A549 (cell line): ENCODE measurements at regions not wholly inside any gene's neighbourhood (a gene's known extent, or its start where the extent isn't known, plus 50 kb on each side); places are given as distances from the start of the nearest gene placed in this dataset.
A peak's percentile ranks its signal among the peaks of the same experiment; 100 is the strongest.

Source experiments
- ATAC-seq, 2 experiments: fragments of 200-7000 bp in 1 of 2; fragments of >200 bp in 1 of 2; cut with Nextera tagmentation in 1 of 2; cut with Tn5 transposase in 1 of 2; 3 replicates each; pipeline versions ENCODE4 v1.8.0 to v1.9.1; 2018 to 2020; ENCODE audit warnings: mild to moderate bottlenecking in 1 of 2, moderate library complexity in 1 of 2
- CTCF ChIA-PET: fragments of 300-600 bp; sonication (Branson Sonifier 250); formaldehyde crosslinking; extraction: SDS; loops from one replicate; lab custom pipeline; 2021; ENCODE audit warnings: antibody characterized with exemption, inconsistent platforms; lab: Yijun Ruan, JAX
- POLR2A ChIA-PET: fragments of 350-600 bp; formaldehyde crosslinking; extraction: SDS; loops from one replicate; lab custom pipeline; 2021; ENCODE audit warnings: antibody characterized with exemption, inconsistent platforms; lab: Yijun Ruan, JAX
- DNase-seq, 2 experiments: peaks; one replicate each; pipeline versions ENCODE4 v3.0.0 to v3.0.0-alpha.2; 2011 to 2016; ENCODE audit warnings: low read depth in 1 of 2, low spot score in 1 of 2
- FAIRE-seq: peaks from 2 replicates; lab custom pipeline; 2011; peaks lifted over from hg19 to GRCh38; lab: Jason Lieb, UNC
- H3K27ac ChIP-seq, 2 experiments: fragments of >200 bp; sonication (Bioruptor Twin); formaldehyde crosslinking; 3 replicates each; pipeline ENCODE4 v1.5.1; 2016 to 2017
- H3K4me1 ChIP-seq: fragments of >200 bp; sonication (Bioruptor Twin); formaldehyde crosslinking; 3 replicates; pipeline ENCODE4 v1.6.1; 2016
- H3K4me2 ChIP-seq: fragments of >200 bp; sonication (Bioruptor Twin); formaldehyde crosslinking; 3 replicates; pipeline ENCODE4 v1.6.1; 2016
- H3K4me3 ChIP-seq: fragments of >200 bp; sonication (Bioruptor Twin); formaldehyde crosslinking; 3 replicates; pipeline ENCODE4 v1.5.1; 2016
- H3K9me3 ChIP-seq: fragments of >200 bp; sonication (Bioruptor Twin); formaldehyde crosslinking; 3 replicates; pipeline ENCODE4 v1.6.1; 2016
- BCL3 ChIP-seq: fragments of >200 bp; sonication (Bioruptor Twin); formaldehyde crosslinking; IDR thresholded peaks from 3 replicates; pipeline ENCODE4 v1.6.1; 2016
- BHLHE40 ChIP-seq: IDR thresholded peaks from 2 replicates; pipeline ENCODE4 v1.6.1; 2012; ENCODE audit warnings: low read depth, low read length, inconsistent platforms
- CBX2 ChIP-seq: fragments of 200-600 bp; sonication (generic); IDR thresholded peaks from 2 replicates; pipeline ENCODE4 v1.6.1; 2016; ENCODE audit warnings: low read depth, mild to moderate bottlenecking, borderline replicate concordance
- CBX8 ChIP-seq: fragments of 200-600 bp; sonication (generic); IDR thresholded peaks from 2 replicates; pipeline ENCODE4 v1.6.1; 2016
- CEBPB ChIP-seq, 2 experiments: fragments of >200 bp in 1 of 2; sonication (Bioruptor Twin) in 1 of 2; formaldehyde crosslinking in 1 of 2; IDR thresholded peaks; 2 replicates each; pipeline ENCODE4 v1.6.1; 2012 to 2016
- CHD4 ChIP-seq: fragments of 200-600 bp; sonication (generic); IDR thresholded peaks from 2 replicates; pipeline ENCODE4 v1.6.1; 2016; ENCODE audit warnings: antibody characterized with exemption, mild to moderate bottlenecking, borderline replicate concordance
- CTCF ChIP-seq: fragments of >200 bp; sonication (Bioruptor Twin); formaldehyde crosslinking; IDR thresholded peaks from 3 replicates; pipeline ENCODE4 v1.5.1; 2016
- EHF ChIP-seq: fragments of 250-450 bp; sonication (Bioruptor Pico); IDR thresholded peaks from 2 replicates; pipeline ENCODE4 v1.5.0; 2020; ENCODE audit warnings: mild to moderate bottlenecking
- EHMT2 ChIP-seq: fragments of 200-600 bp; sonication (generic); IDR thresholded peaks from 2 replicates; pipeline ENCODE4 v1.6.1; 2016; ENCODE audit warnings: antibody characterized with exemption, low read depth, mild to moderate bottlenecking, moderate library complexity
- FOSB ChIP-seq: fragments of 250-450 bp; sonication (Bioruptor Pico); IDR thresholded peaks from 2 replicates; pipeline ENCODE4 v1.5.0; 2020; ENCODE audit warnings: mild to moderate bottlenecking, moderate library complexity
- FOSL2 ChIP-seq, 2 experiments: fragments of 450-650 bp in 1 of 2; fragments of >200 bp in 1 of 2; sonication (Bioruptor Twin) in 1 of 2; formaldehyde crosslinking; IDR thresholded peaks; 2 replicates each; pipeline versions ENCODE4 v1.5.0 to v1.6.1; 2016 to 2020; ENCODE audit warnings: mild to moderate bottlenecking in 1 of 2, moderate library complexity in 1 of 2
- HDAC2 ChIP-seq: fragments of 200-600 bp; sonication (generic); IDR thresholded peaks from 2 replicates; pipeline ENCODE4 v1.6.1; 2016
- HES2 ChIP-seq: fragments of >200 bp; sonication (Bioruptor Twin); formaldehyde crosslinking; IDR thresholded peaks from 2 replicates; pipeline ENCODE4 v1.6.1; 2016
- HOXA7 ChIP-seq: fragments of 250-450 bp; sonication (Bioruptor Pico); IDR thresholded peaks from 2 replicates; pipeline ENCODE4 v1.5.0; 2020; ENCODE audit warnings: mild to moderate bottlenecking, moderate library complexity
- HOXB5 ChIP-seq: fragments of 250-450 bp; sonication (Bioruptor Pico); IDR thresholded peaks from 2 replicates; pipeline ENCODE4 v1.5.0; 2020; ENCODE audit warnings: mild to moderate bottlenecking, moderate library complexity
- KDM1A ChIP-seq: fragments of 200-600 bp; sonication (generic); IDR thresholded peaks from 2 replicates; pipeline ENCODE4 v1.6.1; 2016; ENCODE audit warnings: low read depth, mild to moderate bottlenecking
- KDM5A ChIP-seq: fragments of 200-600 bp; sonication (generic); IDR thresholded peaks from 2 replicates; pipeline ENCODE4 v1.6.1; 2016; ENCODE audit warnings: antibody characterized with exemption, mild to moderate bottlenecking
- MAFK ChIP-seq: fragments of 450-650 bp; IDR thresholded peaks from 2 replicates; pipeline ENCODE4 v1.6.1; 2014; ENCODE audit not compliant: partially characterized antibody
- NFE2L2 ChIP-seq: fragments of 150-350 bp; conservative IDR thresholded peaks from 2 replicates; pipeline ENCODE4 v1.6.1; 2014; ENCODE audit warnings: low read length
- NPAS2 ChIP-seq: fragments of 250-450 bp; sonication (Bioruptor Pico); IDR thresholded peaks from 2 replicates; pipeline ENCODE4 v1.8.0; 2022; ENCODE audit warnings: mild to moderate bottlenecking, moderate library complexity, borderline replicate concordance
- NR3C1 ChIP-seq: fragments of >200 bp; sonication (Bioruptor Twin); formaldehyde crosslinking; IDR thresholded peaks from 3 replicates; pipeline ENCODE4 v1.6.1; 2017
- RCOR1 ChIP-seq: fragments of 150-350 bp; IDR thresholded peaks from 2 replicates; pipeline ENCODE4 v1.6.1; 2014; ENCODE audit warnings: antibody characterized with exemption, low read length, low read depth
- RNF2 ChIP-seq: fragments of 200-600 bp; sonication (generic); IDR thresholded peaks from 2 replicates; pipeline ENCODE4 v1.6.1; 2016; ENCODE audit warnings: low read depth, mild to moderate bottlenecking, antibody characterized with exemption, moderate library complexity, borderline replicate concordance
- TFCP2L1 ChIP-seq: fragments of 250-450 bp; sonication (Bioruptor Pico); IDR thresholded peaks from 2 replicates; pipeline ENCODE4 v1.5.0; 2021; ENCODE audit warnings: mild to moderate bottlenecking
- TP53 ChIP-seq: fragments of 250-450 bp; sonication (Bioruptor Pico); IDR thresholded peaks from 2 replicates; pipeline ENCODE4 v1.5.0; 2021; ENCODE audit warnings: mild to moderate bottlenecking, moderate library complexity
- USF2 ChIP-seq: fragments of 450-650 bp; IDR thresholded peaks from 2 replicates; pipeline ENCODE4 v1.6.1; 2014; ENCODE audit warnings: antibody characterized with exemption
- ZFP36 ChIP-seq: fragments of 450-650 bp; IDR thresholded peaks from 2 replicates; pipeline ENCODE4 v1.6.1; 2014; ENCODE audit warnings: borderline replicate concordance; ENCODE audit not compliant: partially characterized antibody
- WGBS: methylation state at CpG from one replicate; pipeline ENCODE4 v1.1.6; 2017; ENCODE audit errors: missing lambda C conversion rate; 5-methylcytosine and 5-hydroxymethylcytosine counted together

- TF ChIP-seq FOSB (CRISPR knock-in tag) (no peak), BHLHE40 (no peak)
Observed at GRCh38 chr13:74325106-74325505, 190.9 kb upstream of the KLF12 start (continued).

- no peak for TF ChIP-seq NR3C1
- no peak for TF ChIP-seq CTCF
- no peak for TF ChIP-seq RNF2
- TF ChIP-seq NPAS2 (CRISPR knock-in tag), result no peak
- no peak for TF ChIP-seq RCOR1
- no peak for TF ChIP-seq BCL3
- TF ChIP-seq CEBPB (IDR thresholded peaks at IDR 0.05), result no peak
- no peak for TF ChIP-seq HOXA7 (CRISPR knock-in tag)
- no peak for TF ChIP-seq HES2
- TF ChIP-seq KDM1A, result no peak
- no peak for TF ChIP-seq EHF (CRISPR knock-in tag)
- no peak for TF ChIP-seq EHMT2
- TF ChIP-seq CBX2, result no peak
- TF ChIP-seq, all 56 proteins: peak for 0
- ChIA-PET CTCF (no interaction called here), POLR2A (no interaction called here)
- Histone ChIP-seq H3K4me2 (no peak overlapping the region), H3K27ac (no peak overlapping the region), H3K4me1 (no peaks in the 10 kb centered on the region), H3K9me3 (no peaks in the 10 kb centered on the region), H3K4me3 (no peak overlapping the region)
- DNase-seq, result no peak
- no peak for ATAC-seq
- FAIRE-seq, result no peak
- 18% methylated on average over 1 of the region's 1 CpG for WGBS
Observed at GRCh38 chr13:74324338-74324737, 190.1 kb upstream of the KLF12 start.

GRCh38 chr13:74322562-74322961 is 188.4 kb upstream of the KLF12 start:
- ATAC-seq (no peak), DNase-seq (no peak), FAIRE-seq (no peak)
- ChIA-PET POLR2A (no interaction called here), CTCF (no interaction called here)
- H3K4me3 ChIP-seq, result no peak overlapping the region
- H3K4me2 ChIP-seq, result no peak overlapping the region
- H3K9me3 ChIP-seq, result no peaks in the 10 kb centered on the region
- H3K4me1 ChIP-seq, result no peaks in the 10 kb centered on the region
- H3K27ac ChIP-seq, result no peak overlapping the region
- TF ChIP-seq HOXB5, result no peak
- 71% methylated on average over 2 of the region's 2 CpGs for WGBS

GRCh38 chr13:74320282-74320681 is 186.1 kb upstream of the KLF12 start:
- ChIA-PET CTCF (no interaction called here), POLR2A (no interaction called here)
- TF ChIP-seq MAFK (peak; percentile 93), TFCP2L1 (no peak), CBX8 (no peak), NFE2L2 (peak; percentile 82), CTCF (no peak), FOSL2 (IDR thresholded peaks at IDR 0.05) (no peak), FOSL2 (CRISPR knock-in tag; IDR thresholded peaks at IDR 0.05) (no peak), BCL3 (no peak), HDAC2 (no peak), KDM5A (no peak), TP53 (CRISPR knock-in tag) (no peak), ZFP36 (no peak), CHD4 (no peak), HES2 (no peak), USF2 (no peak)
- no peak overlapping the region for H3K4me3 ChIP-seq
- 36% methylated on average over 2 of the region's 2 CpGs for WGBS
- no peaks in the 10 kb centered on the region for H3K9me3 ChIP-seq
- FAIRE-seq, result no peak
- no peak for DNase-seq
- no peak overlapping the region for H3K4me2 ChIP-seq
- no peak for ATAC-seq
- H3K4me1 ChIP-seq, result no peaks in the 10 kb centered on the region
- H3K27ac ChIP-seq, result no peak overlapping the region
